PC-3 (cell line): ENCODE measurements at regions not wholly inside any gene's neighbourhood (a gene's known extent, or its start where the extent isn't known, plus 50 kb on each side); places are given as distances from the start of the nearest gene placed in this dataset.

Source experiments
- ATAC-seq: fragments of 200-7000 bp; cut with Tn5 transposase; 2 replicates; pipeline ENCODE4 v1.9.1; 2020; ENCODE audit warnings: mild to moderate bottlenecking, moderate library complexity
- BruUV-seq: library from RNA; stranded (reverse); fragments of 400-500 nt; replicated peaks from 2 replicates; lab custom pipeline; 2021; lab: Mats Ljungman, UMichigan
- CTCF ChIA-PET: fragments of 300-600 bp; sonication (Branson Sonifier 250); formaldehyde crosslinking; loops from one replicate; lab custom pipeline; 2022; ENCODE audit warnings: antibody characterized with exemption; lab: Charles Lee
- POLR2A ChIA-PET: fragments of 300-600 bp; sonication (Branson Sonifier 250); formaldehyde crosslinking; loops from one replicate; lab custom pipeline; 2022; ENCODE audit warnings: antibody characterized with exemption; ENCODE audit not compliant: unreplicated experiment; lab: Charles Lee
- DNase-seq: peaks from one replicate; pipeline ENCODE4 v3.0.0-alpha.2; 2015
- H2AFZ ChIP-seq: fragments of 300-600 bp; sonication (generic); 2 replicates; pipeline ENCODE4 v1.6.0; 2016; ENCODE audit warnings: antibody characterized with exemption, low read length
- H3F3A ChIP-seq: fragments of 300-600 bp; sonication (generic); one replicate; pipeline ENCODE4 v1.6.0; 2017; ENCODE audit warnings: antibody characterized with exemption, low read length, control low read depth, mild to moderate bottlenecking; ENCODE audit not compliant: unreplicated experiment
- H3K27ac ChIP-seq: fragments of 300-600 bp; sonication (generic); 2 replicates; pipeline ENCODE4 v1.5.1; 2016; ENCODE audit warnings: mild to moderate bottlenecking, low read length
- H3K27me3 ChIP-seq: fragments of 300-600 bp; sonication (generic); 2 replicates; pipeline ENCODE4 v1.6.1; 2016; ENCODE audit warnings: low read length, mixed read lengths
- H3K36me3 ChIP-seq: fragments of 300-600 bp; sonication (generic); 2 replicates; pipeline ENCODE4 v1.6.1; 2016; ENCODE audit warnings: low read depth, mixed run types, low read length, mixed read lengths
- H3K4me1 ChIP-seq: fragments of 300-600 bp; sonication (generic); 2 replicates; pipeline ENCODE4 v1.5.1; 2016; ENCODE audit warnings: low read length; ENCODE audit not compliant: insufficient read depth
- H3K4me2 ChIP-seq: fragments of 300-600 bp; sonication (generic); 2 replicates; pipeline ENCODE4 v1.6.0; 2016; ENCODE audit warnings: low read length
- H3K4me3 ChIP-seq: fragments of 300-600 bp; sonication (generic); 2 replicates; pipeline ENCODE4 v1.5.1; 2016; ENCODE audit warnings: mild to moderate bottlenecking, low read length, mixed read lengths
- H3K79me2 ChIP-seq: fragments of 300-600 bp; sonication (generic); 2 replicates; pipeline ENCODE4 v1.6.1; 2017; ENCODE audit warnings: low read length, mixed read lengths
- H3K9ac ChIP-seq: fragments of 300-600 bp; sonication (generic); 2 replicates; pipeline ENCODE4 v1.6.0; 2016; ENCODE audit warnings: mild to moderate bottlenecking, low read length
- H3K9me2 ChIP-seq: fragments of 300-600 bp; sonication (generic); replicated peaks from 2 replicates; pipeline ENCODE4 v1.6.1; 2016; ENCODE audit warnings: mixed run types, low read length, mixed read lengths
- H3K9me3 ChIP-seq: fragments of 300-600 bp; sonication (generic); 2 replicates; pipeline ENCODE4 v1.6.1; 2016; ENCODE audit warnings: low read length, mixed read lengths
- H4K20me1 ChIP-seq: fragments of 300-600 bp; sonication (generic); 2 replicates; pipeline ENCODE4 v1.6.1; 2016; ENCODE audit warnings: low read length, mixed read lengths
- CTCF ChIP-seq: fragments of 300-600 bp; sonication (generic); conservative IDR thresholded peaks from 2 replicates; pipeline ENCODE4 v1.5.1; 2017; ENCODE audit warnings: antibody characterized with exemption, low read depth, mild to moderate bottlenecking, low read length
- EZH2 ChIP-seq: fragments of 300-600 bp; sonication (generic); IDR thresholded peaks from one replicate; pipeline ENCODE4 v1.6.1; 2017; ENCODE audit warnings: antibody characterized with exemption, mild to moderate bottlenecking, low read length; ENCODE audit not compliant: unreplicated experiment
- EZH2phosphoT487 ChIP-seq: fragments of 300-600 bp; sonication (generic); IDR thresholded peaks from 2 replicates; pipeline ENCODE4 v1.6.1; 2018; ENCODE audit warnings: mild to moderate bottlenecking, antibody characterized with exemption, low read length, borderline replicate concordance
- intact Hi-C: fragments of 100-400 bp; cut with micrococcal nuclease; formaldehyde crosslinking; loops from 2 replicates; pipeline ENCODE4 v1.9.0; 2023

- no peaks in the 10 kb centered on the region for H3K27me3 ChIP-seq
- ChIA-PET POLR2A (no interaction called here), CTCF (no interaction called here)
- H3K4me1 ChIP-seq: peaks cover 28% of the 10 kb centered on the region
- no peak overlapping the region for H2AFZ ChIP-seq
- no peak for ATAC-seq
- TF ChIP-seq EZH2phosphoT487: no peak
- no peak for TF ChIP-seq EZH2
- TF ChIP-seq CTCF: no peak
- no peak overlapping the region for H3K4me3 ChIP-seq
- no peaks in the 10 kb centered on the region for H3F3A ChIP-seq
- intact Hi-C loops: no loop called here
- no peaks in the 10 kb centered on the region for H3K9me3 ChIP-seq
- H3K79me2 ChIP-seq: no peaks in the 10 kb centered on the region
- H4K20me1 ChIP-seq: 0 out of 2 replicates have a peak, but pooled peaks cover 6% of the 10 kb centered on the region
- H3K27ac ChIP-seq: no peak overlapping the region
- no peaks in the 10 kb centered on the region for H3K36me3 ChIP-seq
- no peaks in the 10 kb centered on the region for H3K9me2 ChIP-seq
- no TSS peak for BruUV-seq
- H3K9ac ChIP-seq: no peak overlapping the region
- no peak for DNase-seq
- no peak overlapping the region for H3K4me2 ChIP-seq
Measured at GRCh38 chr12:66740732-66741131, 61.9 kb upstream of the GRIP1 start.

GRCh38 chr12:66741919-66742318 is 63.0 kb upstream of the GRIP1 start:
- Histone ChIP-seq H3K4me1 (peaks cover 31% of the 10 kb centered on the region), H3K27ac (no peak overlapping the region), H3K27me3 (no peaks in the 10 kb centered on the region), H2AFZ (no peak overlapping the region), H3F3A (no peaks in the 10 kb centered on the region), H3K4me2 (no peak overlapping the region), H4K20me1 (0 out of 2 replicates have a peak, but pooled peaks cover 6% of the 10 kb centered on the region), H3K79me2 (no peaks in the 10 kb centered on the region), H3K36me3 (no peaks in the 10 kb centered on the region), H3K9me3 (no peaks in the 10 kb centered on the region), H3K4me3 (no peak overlapping the region), H3K9ac (no peak overlapping the region), H3K9me2 (no peaks in the 10 kb centered on the region)
- TF ChIP-seq EZH2phosphoT487 (no peak), CTCF (no peak), EZH2 (no peak)
- BruUV-seq: no TSS peak
- ChIA-PET POLR2A (no interaction called here), CTCF (no interaction called here)
- DNase-seq: no peak
- ATAC-seq: no peak
- intact Hi-C loops: no loop called here

GRCh38 chr12:66742508-66743367 is 63.9 kb upstream of the GRIP1 start:
- intact Hi-C loops: no loop called here
- Histone ChIP-seq H3K9me3 (no peaks in the 10 kb centered on the region), H3K36me3 (no peaks in the 10 kb centered on the region), H3K9ac (no peak overlapping the region), H4K20me1 (0 out of 2 replicates have a peak, but pooled peaks cover 6% of the 10 kb centered on the region), H3K79me2 (no peaks in the 10 kb centered on the region), H3K4me2 (no peak overlapping the region), H3F3A (no peaks in the 10 kb centered on the region), H2AFZ (no peak overlapping the region), H3K9me2 (no peaks in the 10 kb centered on the region), H3K4me1 (peaks cover 31% of the 10 kb centered on the region), H3K4me3 (no peak overlapping the region), H3K27ac (no peak overlapping the region), H3K27me3 (no peaks in the 10 kb centered on the region)
- ChIA-PET POLR2A (no interaction called here), CTCF (no interaction called here)
- ATAC-seq (no peak), DNase-seq (no peak)
- no peak for TF ChIP-seq EZH2
- TF ChIP-seq CTCF: no peak
- no peak for TF ChIP-seq EZH2phosphoT487
- no TSS peak for BruUV-seq
